ENCODE measurements at regions not wholly inside any gene's neighbourhood (a gene's known extent, or its start where the extent isn't known, plus 50 kb on each side); places are given as distances from the start of the nearest gene placed in this dataset.

DNA sequence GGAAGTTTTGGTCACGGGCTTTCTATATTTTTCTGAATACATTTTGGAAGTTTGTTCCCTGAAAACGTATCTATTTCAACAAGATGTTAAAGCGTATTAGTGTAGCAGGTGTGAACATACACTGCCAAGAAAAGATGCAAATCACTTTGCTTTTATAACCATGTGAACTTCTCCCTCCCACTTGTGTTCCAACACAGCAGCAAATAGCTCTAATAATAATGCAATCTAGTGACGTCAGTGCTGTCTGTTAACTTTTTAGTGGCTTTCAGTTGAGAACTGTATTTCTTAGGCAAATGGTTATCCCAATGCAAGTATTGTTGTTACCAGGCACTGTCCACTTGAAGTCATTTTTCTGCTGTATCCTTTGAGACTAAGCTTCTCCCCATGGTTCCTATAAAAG is 188.4 kb upstream of the IGFBP3 start:
- no CpG with 5 or more reads among the region's 4 CpGs for WGBS (ENCODE audit: insufficient coverage)
- H3K27ac ChIP-seq (ENCODE audit: low read length), result no peak overlapping the region
- H3K4me3 Mint-ChIP-seq, result no peak overlapping the region
- no peaks in the 10 kb centered on the region for H3K4me1 Mint-ChIP-seq
- H3K27me3 ChIP-seq (replicated peaks in 1 of 2; ENCODE audit: control insufficient read depth in 2 of 2, extremely low read depth in 1 of 2, insufficient read depth in 2 of 2, low read length in 1 of 2), result no peaks in the 10 kb centered on the region
- H3K9me3 ChIP-seq, result no peaks in the 10 kb centered on the region
- H3K4me3 ChIP-seq (ENCODE audit: control insufficient read depth in 1 of 2, extremely low read depth in 1 of 2, low read length in 1 of 2), result no peak overlapping the region
- ATAC-seq (replicated peaks in 1 of 4) (no peak), DNase-seq (no peak)
- peaks cover 0 to 5% (median 0%) of the 10 kb centered on the region in 3 donors for H3K9me3 Mint-ChIP-seq
- H3K36me3 ChIP-seq (ENCODE audit: control insufficient read depth in 2 of 2, extremely low read depth in 1 of 2, insufficient read depth in 1 of 2, low read length in 1 of 2), result no peaks in the 10 kb centered on the region
- ChIA-PET POLR2A (no interaction called here), CTCF (no interaction called here)
- H3K27ac Mint-ChIP-seq, result no peak overlapping the region
- H3K36me3 Mint-ChIP-seq, result no peaks in the 10 kb centered on the region
- H3K4me1 ChIP-seq (ENCODE audit: control insufficient read depth in 1 of 2, extremely low read depth in 1 of 2, insufficient read depth in 2 of 2, low read length in 2 of 2), result no peaks in the 10 kb centered on the region
- no peaks in the 10 kb centered on the region for H3K27me3 Mint-ChIP-seq

DNA sequence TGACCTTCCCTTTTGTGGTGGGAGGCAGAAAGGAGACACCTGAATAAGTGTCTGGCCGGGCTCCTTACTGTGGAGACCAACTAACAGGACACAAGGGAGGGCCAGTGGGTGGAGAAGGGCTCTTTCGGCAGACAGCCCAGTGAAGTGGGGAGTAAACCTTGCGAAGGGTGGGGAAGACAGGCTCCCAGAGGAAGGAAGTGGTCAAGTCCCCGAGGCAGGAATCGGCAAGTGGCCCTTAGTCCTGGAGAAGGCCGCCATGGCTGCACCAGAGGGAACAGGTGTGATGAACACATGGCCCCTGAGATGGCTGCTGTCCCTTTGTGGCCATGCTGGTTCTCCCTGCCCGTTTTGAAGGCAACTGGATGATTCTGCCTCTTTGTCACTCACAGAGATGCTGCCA is 187.2 kb upstream of the IGFBP3 start:
- H3K27me3 Mint-ChIP-seq, result no peaks in the 10 kb centered on the region
- no peak overlapping the region for H3K27ac ChIP-seq (ENCODE audit: low read length)
- H3K9me3 ChIP-seq, result no peaks in the 10 kb centered on the region
- CTCF ChIA-PET, result no interaction called here
- no peaks in the 10 kb centered on the region for H3K27me3 ChIP-seq (replicated peaks in 1 of 2; ENCODE audit: control insufficient read depth in 2 of 2, extremely low read depth in 1 of 2, insufficient read depth in 2 of 2, low read length in 1 of 2)
- H3K4me1 ChIP-seq (ENCODE audit: control insufficient read depth in 1 of 2, extremely low read depth in 1 of 2, insufficient read depth in 2 of 2, low read length in 2 of 2), result no peaks in the 10 kb centered on the region
- ATAC-seq (replicated peaks in 1 of 4) (no peak), DNase-seq (no peak)
- WGBS (ENCODE audit: insufficient coverage), result 65% methylated on average over 5 of the region's 7 CpGs
- H3K4me1 Mint-ChIP-seq, result no peaks in the 10 kb centered on the region
- no peak overlapping the region for H3K4me3 Mint-ChIP-seq
- no peak overlapping the region for H3K27ac Mint-ChIP-seq
- POLR2A ChIA-PET, result no interaction called here
- peaks cover 0 to 5% (median 0%) of the 10 kb centered on the region in 3 donors for H3K9me3 Mint-ChIP-seq
- H3K36me3 ChIP-seq (ENCODE audit: control insufficient read depth in 2 of 2, extremely low read depth in 1 of 2, insufficient read depth in 1 of 2, low read length in 1 of 2), result no peaks in the 10 kb centered on the region
- H3K4me3 ChIP-seq (ENCODE audit: control insufficient read depth in 1 of 2, extremely low read depth in 1 of 2, low read length in 1 of 2), result no peak overlapping the region
- no peaks in the 10 kb centered on the region for H3K36me3 Mint-ChIP-seq

DNA sequence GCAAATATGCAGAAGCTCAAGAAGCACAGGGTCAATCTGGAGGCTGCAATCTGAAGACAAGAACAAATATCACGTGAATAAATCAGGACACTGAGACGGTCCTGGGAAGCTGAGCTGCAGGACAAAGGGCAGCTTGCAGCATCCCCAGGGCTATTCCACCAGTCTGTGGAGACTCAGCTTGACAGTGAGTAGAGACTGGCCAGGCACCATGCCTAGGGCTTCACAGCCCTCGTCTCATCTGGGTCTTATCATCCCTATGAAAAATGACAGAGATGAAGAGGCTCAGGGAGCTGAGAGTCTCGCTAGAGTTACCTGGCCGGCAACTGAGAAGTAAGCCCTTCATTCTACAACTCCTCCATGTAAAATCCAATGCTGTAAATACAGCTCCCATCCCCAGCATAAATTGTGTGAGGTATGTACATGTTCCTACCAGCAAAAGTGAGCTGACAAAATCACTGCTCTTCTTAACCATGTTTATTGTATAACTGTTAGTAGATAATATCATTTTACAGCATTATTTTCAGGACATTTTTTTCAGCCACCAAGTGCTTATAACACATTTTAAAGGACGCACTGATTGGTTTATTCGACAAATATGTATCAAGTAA is 186.6 kb upstream of the IGFBP3 start:
- Histone ChIP-seq H3K27ac (ENCODE audit: low read length) (no peak overlapping the region), H3K9me3 (no peaks in the 10 kb centered on the region), H3K4me3 (ENCODE audit: control insufficient read depth in 1 of 2, extremely low read depth in 1 of 2, low read length in 1 of 2) (no peak overlapping the region), H3K27me3 (replicated peaks in 1 of 2; ENCODE audit: control insufficient read depth in 2 of 2, extremely low read depth in 1 of 2, insufficient read depth in 2 of 2, low read length in 1 of 2) (no peaks in the 10 kb centered on the region), H3K36me3 (ENCODE audit: control insufficient read depth in 2 of 2, extremely low read depth in 1 of 2, insufficient read depth in 1 of 2, low read length in 1 of 2) (no peaks in the 10 kb centered on the region), H3K4me1 (ENCODE audit: control insufficient read depth in 1 of 2, extremely low read depth in 1 of 2, insufficient read depth in 2 of 2, low read length in 2 of 2) (no peaks in the 10 kb centered on the region)
- H3K27me3 Mint-ChIP-seq, result no peaks in the 10 kb centered on the region
- DNase-seq (no peak), ATAC-seq (replicated peaks in 1 of 4) (no peak)
- H3K4me3 Mint-ChIP-seq, result no peak overlapping the region
- POLR2A ChIA-PET, result no interaction called here
- 43% methylated on average over 2 of the region's 7 CpGs for WGBS (ENCODE audit: insufficient coverage)
- no peaks in the 10 kb centered on the region for H3K4me1 Mint-ChIP-seq
- no peaks in the 10 kb centered on the region for H3K36me3 Mint-ChIP-seq
- CTCF ChIA-PET, result no interaction called here
- peaks cover 0 to 5% (median 0%) of the 10 kb centered on the region in 3 donors for H3K9me3 Mint-ChIP-seq
- no peak overlapping the region for H3K27ac Mint-ChIP-seq

DNA sequence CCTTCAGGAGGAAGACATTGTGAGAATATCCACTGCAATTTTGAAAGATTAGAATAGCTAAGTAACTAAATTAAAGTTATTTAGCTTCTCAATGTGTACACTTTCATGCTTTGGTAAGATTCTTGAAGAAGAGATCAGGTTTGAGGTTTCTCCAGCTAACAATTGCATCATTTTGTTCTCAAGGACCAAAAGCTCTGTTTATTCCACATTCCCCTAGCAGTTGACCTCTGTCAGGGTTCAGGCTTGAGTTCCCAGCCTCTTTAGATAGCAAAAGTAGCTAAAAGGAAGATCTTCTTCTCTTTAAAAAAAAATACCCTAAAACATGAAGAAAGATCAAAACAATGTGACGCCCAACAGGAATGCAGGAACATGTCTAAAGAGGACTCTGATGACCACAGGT is 179.4 kb upstream of the IGFBP3 start:
- H3K9me3 ChIP-seq, result no peaks in the 10 kb centered on the region
- Mint-ChIP-seq H3K9me3 (no peaks in the 10 kb centered on the region), H3K27ac (no peak overlapping the region), H3K4me3 (no peak overlapping the region), H3K36me3 (no peaks in the 10 kb centered on the region), H3K4me1 (no peaks in the 10 kb centered on the region), H3K27me3 (no peaks in the 10 kb centered on the region)
- ATAC-seq (replicated peaks in 1 of 4), result no peak
- H3K4me1 ChIP-seq (ENCODE audit: control insufficient read depth in 1 of 2, extremely low read depth in 1 of 2, insufficient read depth in 2 of 2, low read length in 2 of 2), result no peaks in the 10 kb centered on the region
- ChIA-PET POLR2A (interaction anchor here in 1 of 2 donors (0.6 kb wide), 1 partner anchor 1370 kb away, joined by 6 read pairs; no protein-coding TSS in a partner anchor), CTCF (no interaction called here)
- H3K4me3 ChIP-seq (ENCODE audit: control insufficient read depth in 1 of 2, extremely low read depth in 1 of 2, low read length in 1 of 2), result no peak overlapping the region
- H3K27ac ChIP-seq (ENCODE audit: low read length), result no peak overlapping the region
- no peak for DNase-seq
- H3K27me3 ChIP-seq (replicated peaks in 1 of 2; ENCODE audit: control insufficient read depth in 2 of 2, extremely low read depth in 1 of 2, insufficient read depth in 2 of 2, low read length in 1 of 2), result no peaks in the 10 kb centered on the region
- no peaks in the 10 kb centered on the region for H3K36me3 ChIP-seq (ENCODE audit: control insufficient read depth in 2 of 2, extremely low read depth in 1 of 2, insufficient read depth in 1 of 2, low read length in 1 of 2)
- WGBS (ENCODE audit: insufficient coverage), result no CpG with 5 or more reads among the region's 1 CpG

DNA sequence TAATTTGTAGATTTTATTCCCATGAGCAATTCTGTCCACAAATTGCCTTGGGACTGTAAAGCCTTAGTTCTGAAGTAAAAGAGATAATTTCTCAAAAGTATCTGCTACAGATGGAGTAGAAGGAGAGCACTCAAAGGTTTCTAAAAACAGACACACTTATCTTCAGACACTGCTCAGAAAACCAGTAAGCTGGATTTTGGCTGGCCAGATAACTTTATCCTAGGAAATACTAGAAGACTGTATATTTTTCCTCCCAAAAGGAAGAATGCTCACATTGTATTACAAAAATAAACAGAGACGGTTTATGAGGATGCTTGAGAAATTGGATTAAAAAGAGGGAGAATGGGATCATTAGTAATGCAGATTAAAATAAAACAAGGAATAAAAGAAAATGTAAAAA is 178.0 kb upstream of the IGFBP3 start:
- Mint-ChIP-seq H3K27me3 (no peaks in the 10 kb centered on the region), H3K9me3 (no peaks in the 10 kb centered on the region), H3K4me3 (no peak overlapping the region), H3K4me1 (no peaks in the 10 kb centered on the region), H3K27ac (no peak overlapping the region), H3K36me3 (no peaks in the 10 kb centered on the region)
- ATAC-seq (replicated peaks in 1 of 4) (no peak), DNase-seq (no peak)
- CTCF ChIA-PET, result no interaction called here
- H3K36me3 ChIP-seq (ENCODE audit: control insufficient read depth in 2 of 2, extremely low read depth in 1 of 2, insufficient read depth in 1 of 2, low read length in 1 of 2), result no peaks in the 10 kb centered on the region
- H3K27ac ChIP-seq (ENCODE audit: low read length), result no peak overlapping the region
- no peak overlapping the region for H3K4me3 ChIP-seq (ENCODE audit: control insufficient read depth in 1 of 2, extremely low read depth in 1 of 2, low read length in 1 of 2)
- POLR2A ChIA-PET, result no interaction called here
- H3K4me1 ChIP-seq (ENCODE audit: control insufficient read depth in 1 of 2, extremely low read depth in 1 of 2, insufficient read depth in 2 of 2, low read length in 2 of 2), result no peaks in the 10 kb centered on the region
- no CpG with 5 or more reads among the region's 1 CpG for WGBS (ENCODE audit: insufficient coverage)
- H3K9me3 ChIP-seq, result no peaks in the 10 kb centered on the region
- no peaks in the 10 kb centered on the region for H3K27me3 ChIP-seq (replicated peaks in 1 of 2; ENCODE audit: control insufficient read depth in 2 of 2, extremely low read depth in 1 of 2, insufficient read depth in 2 of 2, low read length in 1 of 2)

DNA sequence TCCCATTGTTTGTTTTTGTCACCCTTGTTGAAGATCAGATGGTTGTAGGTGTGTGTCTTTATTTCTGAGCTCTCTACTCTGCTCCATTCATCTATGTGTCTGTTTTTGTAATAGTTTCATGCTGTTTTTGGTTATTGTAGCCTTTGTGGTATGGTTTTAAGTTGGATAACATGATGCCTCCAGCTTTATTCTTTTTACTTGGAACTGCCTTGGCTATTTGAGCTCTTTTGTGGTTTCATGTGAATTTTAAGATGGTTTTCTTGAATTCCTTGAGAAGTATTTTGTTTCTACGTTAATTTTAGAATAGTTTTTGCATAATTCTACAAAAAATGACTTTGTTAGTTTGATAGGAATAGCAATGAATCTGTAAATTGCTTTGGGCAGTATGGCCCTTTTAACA is 170.0 kb upstream of the IGFBP3 start:
- Mint-ChIP-seq H3K9me3 (peaks cover 9 to 18% (median 13%) of the 10 kb centered on the region in 3 donors), H3K36me3 (no peaks in the 10 kb centered on the region), H3K27ac (no peak overlapping the region), H3K4me1 (no peaks in the 10 kb centered on the region), H3K27me3 (no peaks in the 10 kb centered on the region), H3K4me3 (no peak overlapping the region)
- DNase-seq (no peak), ATAC-seq (replicated peaks in 1 of 4) (no peak)
- Histone ChIP-seq H3K4me3 (ENCODE audit: control insufficient read depth in 1 of 2, extremely low read depth in 1 of 2, low read length in 1 of 2) (no peak overlapping the region), H3K4me1 (ENCODE audit: control insufficient read depth in 1 of 2, extremely low read depth in 1 of 2, insufficient read depth in 2 of 2, low read length in 2 of 2) (no peaks in the 10 kb centered on the region), H3K9me3 (no peaks in the 10 kb centered on the region), H3K36me3 (ENCODE audit: control insufficient read depth in 2 of 2, extremely low read depth in 1 of 2, insufficient read depth in 1 of 2, low read length in 1 of 2) (no peaks in the 10 kb centered on the region), H3K27ac (ENCODE audit: low read length) (no peak overlapping the region), H3K27me3 (replicated peaks in 1 of 2; ENCODE audit: control insufficient read depth in 2 of 2, extremely low read depth in 1 of 2, insufficient read depth in 2 of 2, low read length in 1 of 2) (no peaks in the 10 kb centered on the region)
- POLR2A ChIA-PET, result no interaction called here
- WGBS (ENCODE audit: insufficient coverage), result no CpG with 5 or more reads among the region's 1 CpG
- CTCF ChIA-PET, result no interaction called here

DNA sequence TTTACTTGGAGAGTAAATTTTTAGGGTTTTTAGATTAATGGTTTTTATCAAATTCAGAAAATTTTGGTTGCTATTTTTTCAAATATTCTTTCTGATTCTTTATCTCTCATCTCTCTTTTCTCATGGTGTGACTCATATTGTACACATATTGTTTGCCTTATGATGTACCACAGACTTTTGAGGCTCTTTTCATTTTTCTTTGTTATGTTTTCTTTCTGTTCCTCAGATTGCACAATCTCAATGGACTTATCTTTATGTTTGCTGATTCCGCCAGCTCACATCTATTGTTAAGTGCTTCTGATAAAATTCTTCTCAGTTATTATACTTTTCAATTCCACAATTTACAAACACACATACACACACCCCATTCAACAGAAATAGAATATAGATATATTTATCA is 168.2 kb upstream of the IGFBP3 start:
- H3K27me3 ChIP-seq (replicated peaks in 1 of 2; ENCODE audit: control insufficient read depth in 2 of 2, extremely low read depth in 1 of 2, insufficient read depth in 2 of 2, low read length in 1 of 2), result no peaks in the 10 kb centered on the region
- no peak overlapping the region for H3K4me3 ChIP-seq (ENCODE audit: control insufficient read depth in 1 of 2, extremely low read depth in 1 of 2, low read length in 1 of 2)
- no peak overlapping the region for H3K4me3 Mint-ChIP-seq
- H3K36me3 ChIP-seq (ENCODE audit: control insufficient read depth in 2 of 2, extremely low read depth in 1 of 2, insufficient read depth in 1 of 2, low read length in 1 of 2), result no peaks in the 10 kb centered on the region
- H3K27ac ChIP-seq (ENCODE audit: low read length), result no peak overlapping the region
- no peaks in the 10 kb centered on the region for H3K4me1 Mint-ChIP-seq
- H3K27ac Mint-ChIP-seq, result no peak overlapping the region
- no peaks in the 10 kb centered on the region for H3K9me3 ChIP-seq
- peaks cover 9 to 18% (median 13%) of the 10 kb centered on the region in 3 donors for H3K9me3 Mint-ChIP-seq
- ChIA-PET CTCF (no interaction called here), POLR2A (no interaction called here)
- no peaks in the 10 kb centered on the region for H3K4me1 ChIP-seq (ENCODE audit: control insufficient read depth in 1 of 2, extremely low read depth in 1 of 2, insufficient read depth in 2 of 2, low read length in 2 of 2)
- ATAC-seq (replicated peaks in 1 of 4) (no peak), DNase-seq (no peak)
- no CpG with 5 or more reads among the region's 1 CpG for WGBS (ENCODE audit: insufficient coverage)
- H3K27me3 Mint-ChIP-seq, result no peaks in the 10 kb centered on the region
- no peaks in the 10 kb centered on the region for H3K36me3 Mint-ChIP-seq

Measured in T-cell (primary cell).